DLD1 (cell line): ENCODE measurements at regions not wholly inside any gene's neighbourhood (a gene's known extent, or its start where the extent isn't known, plus 50 kb on each side); places are given as distances from the start of the nearest gene placed in this dataset.

Source experiments
- in situ Hi-C: cut with HindIII; loops from 2 replicates; pipeline ENCODE4 v1.10.0; 2017; ENCODE audit warnings: low sequenced_read_pairs

- in situ Hi-C loops: no loop called here
These were observed 314.7 kb upstream of the RSPO3 start for GRCh38 chr6:126803769-126804168.

GRCh38 chr6:126804332-126805064 is 314.0 kb upstream of the RSPO3 start:
- in situ Hi-C loops: no loop called here

GRCh38 chr6:126805861-126806260 is 312.6 kb upstream of the RSPO3 start:
- in situ Hi-C loops: no loop called here

GRCh38 chr6:126807876-126808275 is 310.6 kb upstream of the RSPO3 start:
- in situ Hi-C loops: no loop called here

GRCh38 chr6:126811321-126811720 is 307.1 kb upstream of the RSPO3 start:
- in situ Hi-C loops: no loop called here

GRCh38 chr6:126812010-126812409 is 306.5 kb upstream of the RSPO3 start:
- in situ Hi-C loops: no loop called here

GRCh38 chr6:126812651-126813050 is 305.8 kb upstream of the RSPO3 start:
- in situ Hi-C loops: no loop called here

- in situ Hi-C loops: loop anchor here (5.0 kb wide), 1 partner anchor 82 kb away; no protein-coding TSS in a partner anchor
These were observed 297.8 kb upstream of the RSPO3 start for GRCh38 chr6:126820634-126821033.

GRCh38 chr6:126821706-126822105 is 296.8 kb upstream of the RSPO3 start:
- in situ Hi-C loops: loop anchor here (5.0 kb wide), 1 partner anchor 81 kb away; no protein-coding TSS in a partner anchor

GRCh38 chr6:126824226-126824625 is 294.2 kb upstream of the RSPO3 start:
- in situ Hi-C loops: loop anchor here (5.0 kb wide), 1 partner anchor 78 kb away; no protein-coding TSS in a partner anchor

- in situ Hi-C loops: loop anchor here (5.0 kb wide), 1 partner anchor 77 kb away; no protein-coding TSS in a partner anchor
These were observed 293.7 kb upstream of the RSPO3 start for GRCh38 chr6:126824815-126825214.

- in situ Hi-C loops: no loop called here
These were observed 292.2 kb upstream of the RSPO3 start for GRCh38 chr6:126826166-126826714.

GRCh38 chr6:126831461-126831860 is 287.0 kb upstream of the RSPO3 start:
- in situ Hi-C loops: no loop called here

- in situ Hi-C loops: no loop called here
These were observed 275.7 kb upstream of the RSPO3 start for GRCh38 chr6:126842769-126843168.

GRCh38 chr6:126848119-126848518 is 270.4 kb upstream of the RSPO3 start:
- in situ Hi-C loops: no loop called here

- in situ Hi-C loops: no loop called here
These were observed 250.8 kb upstream of the RSPO3 start for GRCh38 chr6:126867641-126868040.

- in situ Hi-C loops: no loop called here
These were observed 245.1 kb upstream of the RSPO3 start for GRCh38 chr6:126873351-126873750.

- in situ Hi-C loops: no loop called here
These were observed 244.7 kb upstream of the RSPO3 start for GRCh38 chr6:126873791-126874190.

GRCh38 chr6:126876446-126876845 is 242.0 kb upstream of the RSPO3 start:
- in situ Hi-C loops: no loop called here

GRCh38 chr6:126880964-126881363 is 237.5 kb upstream of the RSPO3 start:
- in situ Hi-C loops: no loop called here

GRCh38 chr6:126886106-126886505 is 232.4 kb upstream of the RSPO3 start:
- in situ Hi-C loops: no loop called here
